ENCODE measurements at regions not wholly inside any gene's neighbourhood (a gene's known extent, or its start where the extent isn't known, plus 50 kb on each side); places are given as distances from the start of the nearest gene placed in this dataset.

DNA sequence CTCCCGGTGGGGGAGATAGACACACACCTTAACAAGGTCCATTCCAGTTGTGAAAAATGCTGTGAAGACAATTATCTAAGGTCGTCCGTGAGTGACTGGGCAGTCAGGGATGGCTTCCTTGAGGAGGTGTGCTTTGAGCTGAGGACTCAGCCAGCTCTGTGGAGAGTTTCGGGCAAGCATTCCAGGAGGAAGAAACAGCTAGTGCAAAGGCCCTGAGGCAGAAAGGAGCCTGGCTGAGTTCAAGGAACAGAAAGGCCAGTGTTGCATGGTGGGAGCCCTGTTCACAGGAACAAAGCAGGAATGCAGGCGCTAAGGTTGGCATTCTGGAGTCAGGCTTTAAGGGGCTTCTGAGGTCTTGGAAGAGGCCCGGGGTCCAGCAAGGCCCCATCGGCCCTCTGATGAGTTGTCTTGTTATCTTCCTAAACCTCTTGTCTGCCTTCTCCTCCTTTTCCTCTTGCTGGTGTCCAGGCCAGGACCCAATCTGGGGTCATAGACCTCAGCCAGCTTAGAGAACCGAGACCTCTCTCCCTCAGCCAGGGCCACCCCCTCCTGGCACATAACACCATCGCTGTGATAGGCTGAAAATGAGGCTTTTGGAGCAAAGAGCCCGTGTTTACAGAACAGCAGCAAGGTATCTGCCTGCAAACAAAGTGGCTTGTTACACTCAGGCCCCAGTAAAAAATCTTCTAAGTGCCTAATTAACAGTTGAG lies 270.2 kb upstream of the MVB12B start:
- Histone ChIP-seq H3K9me3 (ENCODE audit: low read length) (no peaks in the 10 kb centered on the region), H2AFZ (ENCODE audit: low read depth, low read length) (no peak overlapping the region), H3F3A (ENCODE audit: insufficient read depth, low read length, poor library complexity, severe bottlenecking) (no peaks in the 10 kb centered on the region), H3K79me2 (replicated peaks; ENCODE audit: insufficient read depth, low read length) (no peaks in the 10 kb centered on the region), H3K27ac (ENCODE audit: low read length) (no peak overlapping the region), H3K4me3 (ENCODE audit: low read length) (no peak overlapping the region), H4K20me1 (ENCODE audit: insufficient read depth) (no peaks in the 10 kb centered on the region), H3K4me2 (ENCODE audit: low read length) (no peak overlapping the region), H3K36me3 (ENCODE audit: insufficient read depth, low read length) (no peaks in the 10 kb centered on the region), H3K9ac (ENCODE audit: low read length) (no peak overlapping the region), H3K27me3 (ENCODE audit: insufficient read depth, low read depth, low read length) (no peaks in the 10 kb centered on the region), H3K9me2 (ENCODE audit: insufficient read depth, low read length) (no peaks in the 10 kb centered on the region)
- TF ChIP-seq RAD21 (conservative IDR thresholded peaks at IDR 0.05), result no peak
- TF ChIP-seq EP300 (conservative IDR thresholded peaks at IDR 0.05; ENCODE audit: poor library complexity, severe bottlenecking), result no peak
- TF ChIP-seq TAF1 (IDR thresholded peaks at IDR 0.05; ENCODE audit: low read depth), result no peak
- TF ChIP-seq, protein P1, sequence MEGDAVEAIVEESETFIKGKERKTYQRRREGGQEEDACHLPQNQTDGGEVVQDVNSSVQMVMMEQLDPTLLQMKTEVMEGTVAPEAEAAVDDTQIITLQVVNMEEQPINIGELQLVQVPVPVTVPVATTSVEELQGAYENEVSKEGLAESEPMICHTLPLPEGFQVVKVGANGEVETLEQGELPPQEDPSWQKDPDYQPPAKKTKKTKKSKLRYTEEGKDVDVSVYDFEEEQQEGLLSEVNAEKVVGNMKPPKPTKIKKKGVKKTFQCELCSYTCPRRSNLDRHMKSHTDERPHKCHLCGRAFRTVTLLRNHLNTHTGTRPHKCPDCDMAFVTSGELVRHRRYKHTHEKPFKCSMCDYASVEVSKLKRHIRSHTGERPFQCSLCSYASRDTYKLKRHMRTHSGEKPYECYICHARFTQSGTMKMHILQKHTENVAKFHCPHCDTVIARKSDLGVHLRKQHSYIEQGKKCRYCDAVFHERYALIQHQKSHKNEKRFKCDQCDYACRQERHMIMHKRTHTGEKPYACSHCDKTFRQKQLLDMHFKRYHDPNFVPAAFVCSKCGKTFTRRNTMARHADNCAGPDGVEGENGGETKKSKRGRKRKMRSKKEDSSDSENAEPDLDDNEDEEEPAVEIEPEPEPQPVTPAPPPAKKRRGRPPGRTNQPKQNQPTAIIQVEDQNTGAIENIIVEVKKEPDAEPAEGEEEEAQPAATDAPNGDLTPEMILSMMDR (IDR thresholded peaks at IDR 0.05; ENCODE audit: poor library complexity, severe bottlenecking), result no peak
- TF ChIP-seq POLR2AphosphoS5 (IDR thresholded peaks at IDR 0.05), result no peak
- TF ChIP-seq, protein P2, sequence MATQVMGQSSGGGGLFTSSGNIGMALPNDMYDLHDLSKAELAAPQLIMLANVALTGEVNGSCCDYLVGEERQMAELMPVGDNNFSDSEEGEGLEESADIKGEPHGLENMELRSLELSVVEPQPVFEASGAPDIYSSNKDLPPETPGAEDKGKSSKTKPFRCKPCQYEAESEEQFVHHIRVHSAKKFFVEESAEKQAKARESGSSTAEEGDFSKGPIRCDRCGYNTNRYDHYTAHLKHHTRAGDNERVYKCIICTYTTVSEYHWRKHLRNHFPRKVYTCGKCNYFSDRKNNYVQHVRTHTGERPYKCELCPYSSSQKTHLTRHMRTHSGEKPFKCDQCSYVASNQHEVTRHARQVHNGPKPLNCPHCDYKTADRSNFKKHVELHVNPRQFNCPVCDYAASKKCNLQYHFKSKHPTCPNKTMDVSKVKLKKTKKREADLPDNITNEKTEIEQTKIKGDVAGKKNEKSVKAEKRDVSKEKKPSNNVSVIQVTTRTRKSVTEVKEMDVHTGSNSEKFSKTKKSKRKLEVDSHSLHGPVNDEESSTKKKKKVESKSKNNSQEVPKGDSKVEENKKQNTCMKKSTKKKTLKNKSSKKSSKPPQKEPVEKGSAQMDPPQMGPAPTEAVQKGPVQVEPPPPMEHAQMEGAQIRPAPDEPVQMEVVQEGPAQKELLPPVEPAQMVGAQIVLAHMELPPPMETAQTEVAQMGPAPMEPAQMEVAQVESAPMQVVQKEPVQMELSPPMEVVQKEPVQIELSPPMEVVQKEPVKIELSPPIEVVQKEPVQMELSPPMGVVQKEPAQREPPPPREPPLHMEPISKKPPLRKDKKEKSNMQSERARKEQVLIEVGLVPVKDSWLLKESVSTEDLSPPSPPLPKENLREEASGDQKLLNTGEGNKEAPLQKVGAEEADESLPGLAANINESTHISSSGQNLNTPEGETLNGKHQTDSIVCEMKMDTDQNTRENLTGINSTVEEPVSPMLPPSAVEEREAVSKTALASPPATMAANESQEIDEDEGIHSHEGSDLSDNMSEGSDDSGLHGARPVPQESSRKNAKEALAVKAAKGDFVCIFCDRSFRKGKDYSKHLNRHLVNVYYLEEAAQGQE (IDR thresholded peaks at IDR 0.05; ENCODE audit: borderline replicate concordance), result no peak
- TF ChIP-seq MXI1 (conservative IDR thresholded peaks at IDR 0.05; ENCODE audit: poor library complexity, severe bottlenecking), result no peak

DNA sequence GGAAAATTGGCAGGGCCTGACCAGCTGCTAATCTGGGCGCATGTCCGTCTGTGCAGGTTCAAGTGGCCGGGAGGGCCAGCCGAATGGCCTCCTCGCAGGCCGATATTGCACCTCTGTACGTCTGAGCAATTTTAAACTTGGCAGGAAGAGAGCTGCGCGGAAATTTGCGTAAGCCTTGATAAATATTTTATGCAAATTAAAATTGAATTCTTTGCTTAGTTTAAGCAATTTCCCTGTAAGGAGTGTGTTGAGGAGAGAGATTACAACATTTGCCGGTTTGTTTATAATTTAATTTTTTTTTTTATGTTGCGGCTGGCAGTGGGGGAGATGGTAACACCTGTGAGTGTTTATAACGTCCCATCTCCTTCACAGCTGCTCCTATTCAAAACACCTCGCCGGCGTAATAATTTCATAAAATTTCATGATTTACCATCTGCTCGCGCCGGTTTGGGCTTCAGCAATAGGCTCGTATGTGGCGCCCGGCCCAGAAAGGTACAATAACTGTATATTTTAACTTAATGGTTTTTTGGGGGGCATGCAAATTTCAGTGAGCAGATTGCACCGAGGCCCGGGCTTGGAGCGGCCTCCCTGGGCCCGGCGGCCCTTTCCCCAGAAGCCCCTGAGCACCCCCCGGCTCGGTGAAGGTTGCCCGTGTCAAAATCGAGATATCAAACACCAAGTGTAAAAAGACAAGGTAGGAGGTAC lies 269.4 kb upstream of the MVB12B start:
- peak overlapping the region; percentile 69 for H3K27ac ChIP-seq (ENCODE audit: low read length)
- H4K20me1 ChIP-seq (ENCODE audit: insufficient read depth), result no peaks in the 10 kb centered on the region
- no peaks in the 10 kb centered on the region for H3F3A ChIP-seq (ENCODE audit: insufficient read depth, low read length, poor library complexity, severe bottlenecking)
- TF ChIP-seq SMC3 (conservative IDR thresholded peaks at IDR 0.05; ENCODE audit: poor library complexity) (no peak), RAD21 (conservative IDR thresholded peaks at IDR 0.05) (no peak), MXI1 (conservative IDR thresholded peaks at IDR 0.05; ENCODE audit: poor library complexity, severe bottlenecking) (no peak), POLR2AphosphoS5 (IDR thresholded peaks at IDR 0.05) (no peak)
- TF ChIP-seq, protein P1 (IDR thresholded peaks at IDR 0.05; ENCODE audit: poor library complexity, severe bottlenecking), result no peak
- H3K9me2 ChIP-seq (ENCODE audit: insufficient read depth, low read length), result no peaks in the 10 kb centered on the region
- no peaks in the 10 kb centered on the region for H3K79me2 ChIP-seq (replicated peaks; ENCODE audit: insufficient read depth, low read length)
- H3K4me2 ChIP-seq (ENCODE audit: low read length), result no peak overlapping the region
- no peaks in the 10 kb centered on the region for H3K9me3 ChIP-seq (ENCODE audit: low read length)
- peak overlapping the region; percentile 43 for H3K9ac ChIP-seq (ENCODE audit: low read length)
- no peak overlapping the region for H2AFZ ChIP-seq (ENCODE audit: low read depth, low read length)
- no peaks in the 10 kb centered on the region for H3K36me3 ChIP-seq (ENCODE audit: insufficient read depth, low read length)
- no peaks in the 10 kb centered on the region for H3K27me3 ChIP-seq (ENCODE audit: insufficient read depth, low read depth, low read length)
- no peak overlapping the region for H3K4me3 ChIP-seq (ENCODE audit: low read length)
